ENCODE measurements at regions not wholly inside any gene's neighbourhood (a gene's known extent, or its start where the extent isn't known, plus 50 kb on each side); places are given as distances from the start of the nearest gene placed in this dataset.

GRCh38 chr1:182193908-182194550, 132.5 kb upstream of the ZNF648 start:
- TF ChIP-seq CTCF (IDR thresholded peaks at IDR 0.05; ENCODE audit: borderline replicate concordance, insufficient read depth, low read depth, low read length), result no peak
- no peak overlapping the region for H3K4me3 ChIP-seq (ENCODE audit: low read depth, low read length)

DNA sequence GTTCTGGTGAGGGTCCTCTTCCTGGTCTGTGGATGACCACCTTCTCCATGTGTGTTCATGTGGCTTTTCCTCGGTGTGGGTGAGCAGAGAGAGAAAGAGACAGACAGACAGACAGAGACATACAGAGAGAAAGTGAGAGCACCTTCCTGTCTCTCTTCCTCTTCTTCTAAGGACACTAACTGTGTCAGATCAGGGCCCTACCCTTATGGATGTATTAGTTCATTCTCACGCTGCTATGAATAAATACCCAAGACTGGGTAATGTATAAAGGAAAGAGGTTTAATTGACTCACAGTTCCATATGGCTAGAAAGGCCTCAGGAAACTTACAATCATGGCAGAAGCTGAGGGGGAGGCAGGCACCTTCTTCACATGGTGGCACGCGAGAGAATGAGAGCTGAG, 131.5 kb upstream of the ZNF648 start:
- TF ChIP-seq CTCF (IDR thresholded peaks at IDR 0.05; ENCODE audit: borderline replicate concordance, insufficient read depth, low read depth, low read length), result no peak

DNA sequence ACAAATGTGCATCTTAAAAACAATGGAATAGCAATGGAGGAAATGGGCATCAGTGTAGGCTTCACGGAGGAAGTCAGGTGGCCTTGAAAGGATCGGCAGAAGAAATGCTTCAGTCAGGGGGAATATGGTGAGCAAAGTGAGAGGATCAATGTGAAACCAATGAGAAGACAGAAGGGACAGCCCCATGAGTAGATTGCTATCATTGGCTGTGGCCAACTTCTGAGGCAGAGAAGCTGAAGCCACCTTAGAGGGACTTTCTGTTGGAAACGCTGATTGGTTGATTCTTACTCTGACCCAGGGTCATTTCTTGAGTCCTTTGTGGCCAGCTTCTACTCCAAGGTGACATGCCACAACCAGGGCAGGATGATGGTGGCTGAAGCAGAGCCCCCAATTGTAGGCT, 130.7 kb upstream of the ZNF648 start:
- H3K4me3 ChIP-seq (ENCODE audit: low read depth, low read length), result no peak overlapping the region
- no peak for TF ChIP-seq CTCF (IDR thresholded peaks at IDR 0.05; ENCODE audit: borderline replicate concordance, insufficient read depth, low read depth, low read length)

More for the DNA sequence above, 131.5 kb upstream of the ZNF648 start:
- H3K4me3 ChIP-seq (ENCODE audit: low read depth, low read length), result no peak overlapping the region

- no peak for TF ChIP-seq CTCF (IDR thresholded peaks at IDR 0.05; ENCODE audit: borderline replicate concordance, insufficient read depth, low read depth, low read length)
- no peak overlapping the region for H3K4me3 ChIP-seq (ENCODE audit: low read depth, low read length)
Observed at GRCh38 chr1:182191381-182192115, 130.0 kb upstream of the ZNF648 start.

- no peak overlapping the region for H3K4me3 ChIP-seq (ENCODE audit: low read depth, low read length)
- TF ChIP-seq CTCF (IDR thresholded peaks at IDR 0.05; ENCODE audit: borderline replicate concordance, insufficient read depth, low read depth, low read length), result no peak
Observed at GRCh38 chr1:182189535-182190066, 128.1 kb upstream of the ZNF648 start.

DNA sequence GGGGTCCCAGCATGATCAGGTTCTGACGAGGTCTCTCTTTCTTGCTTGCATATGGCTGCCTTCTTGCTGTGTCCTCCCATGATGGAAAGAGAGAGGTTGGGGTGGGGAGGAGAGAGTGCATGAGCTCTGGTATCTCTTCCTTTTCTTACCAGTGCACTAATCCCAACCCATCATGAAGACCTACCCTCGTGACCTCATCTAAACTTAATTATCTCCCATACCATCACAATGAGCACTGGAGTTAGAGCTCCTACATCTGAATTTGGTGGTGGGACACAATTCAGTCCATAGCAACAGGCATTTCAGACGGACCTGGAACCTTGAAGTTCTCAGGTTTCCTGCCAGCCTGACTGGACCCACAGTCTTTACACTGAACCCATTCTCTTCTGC, 125.2 kb upstream of the ZNF648 start:
- TF ChIP-seq CTCF (IDR thresholded peaks at IDR 0.05; ENCODE audit: borderline replicate concordance, insufficient read depth, low read depth, low read length), result no peak
- no peak overlapping the region for H3K4me3 ChIP-seq (ENCODE audit: low read depth, low read length)

Data from GM12875 (cell line).